WTC11 (cell line): ENCODE measurements at regions not wholly inside any gene's neighbourhood (a gene's known extent, or its start where the extent isn't known, plus 50 kb on each side); places are given as distances from the start of the nearest gene placed in this dataset.

Source experiments
- ATF1 ChIP-seq: sonication (generic); formaldehyde crosslinking; IDR thresholded peaks from 2 replicates; pipeline ENCODE4 v1.8.1; 2023; ENCODE audit warnings: mild to moderate bottlenecking, moderate library complexity, missing genetic modification reagents
- CREB1 ChIP-seq: sonication (generic); formaldehyde crosslinking; IDR thresholded peaks from 2 replicates; pipeline ENCODE4 v1.8.0; 2023; ENCODE audit warnings: mild to moderate bottlenecking, missing genetic modification reagents
- CREM ChIP-seq: sonication (generic); formaldehyde crosslinking; IDR thresholded peaks from 2 replicates; pipeline ENCODE4 v1.8.1; 2022; ENCODE audit warnings: mild to moderate bottlenecking, missing genetic modification reagents, moderate library complexity
- ESRRA ChIP-seq: sonication (generic); formaldehyde crosslinking; IDR thresholded peaks from 2 replicates; pipeline ENCODE4 v1.8.1; 2022; ENCODE audit warnings: mild to moderate bottlenecking, missing genetic modification reagents, borderline replicate concordance
- FOXJ3 ChIP-seq: sonication (generic); formaldehyde crosslinking; IDR thresholded peaks from 2 replicates; pipeline ENCODE4 v1.9.0; 2021; ENCODE audit warnings: missing genetic modification reagents, mild to moderate bottlenecking, borderline replicate concordance
- NR2C2 ChIP-seq: sonication (generic); formaldehyde crosslinking; IDR thresholded peaks from 2 replicates; pipeline ENCODE4 v1.8.0; 2022; ENCODE audit warnings: mild to moderate bottlenecking, missing genetic modification reagents
- ZNF219 ChIP-seq: sonication (generic); formaldehyde crosslinking; IDR thresholded peaks from 2 replicates; pipeline ENCODE4 v1.8.0; 2023; ENCODE audit warnings: missing genetic modification reagents, mild to moderate bottlenecking, borderline replicate concordance
- TF ChIP-seq, protein P1 (sequence below): fragments of 250-450 bp; sonication (Bioruptor Pico); IDR thresholded peaks from 2 replicates; pipeline ENCODE4 v1.9.0; 2021; ENCODE audit warnings: mild to moderate bottlenecking, borderline replicate concordance
- TF ChIP-seq, protein P2 (sequence below): sonication (generic); formaldehyde crosslinking; IDR thresholded peaks from 2 replicates; pipeline ENCODE4 v1.8.1; 2022; ENCODE audit warnings: missing genetic modification reagents, borderline replicate concordance
- TF ChIP-seq, protein P3 (sequence below): sonication (generic); formaldehyde crosslinking; IDR thresholded peaks from 2 replicates; pipeline ENCODE4 v1.8.0; 2023; ENCODE audit warnings: mild to moderate bottlenecking, missing genetic modification reagents
- TF ChIP-seq, protein P4 (sequence below): sonication (generic); formaldehyde crosslinking; IDR thresholded peaks from 2 replicates; pipeline ENCODE4 v1.8.0; 2023; ENCODE audit warnings: missing genetic modification reagents, mild to moderate bottlenecking, borderline replicate concordance
- TF ChIP-seq, protein P5 (sequence below): fragments of 200-600 bp; IDR thresholded peaks from 2 replicates; pipeline ENCODE4 v1.8.0; 2022; ENCODE audit warnings: antibody characterized with exemption

DNA sequence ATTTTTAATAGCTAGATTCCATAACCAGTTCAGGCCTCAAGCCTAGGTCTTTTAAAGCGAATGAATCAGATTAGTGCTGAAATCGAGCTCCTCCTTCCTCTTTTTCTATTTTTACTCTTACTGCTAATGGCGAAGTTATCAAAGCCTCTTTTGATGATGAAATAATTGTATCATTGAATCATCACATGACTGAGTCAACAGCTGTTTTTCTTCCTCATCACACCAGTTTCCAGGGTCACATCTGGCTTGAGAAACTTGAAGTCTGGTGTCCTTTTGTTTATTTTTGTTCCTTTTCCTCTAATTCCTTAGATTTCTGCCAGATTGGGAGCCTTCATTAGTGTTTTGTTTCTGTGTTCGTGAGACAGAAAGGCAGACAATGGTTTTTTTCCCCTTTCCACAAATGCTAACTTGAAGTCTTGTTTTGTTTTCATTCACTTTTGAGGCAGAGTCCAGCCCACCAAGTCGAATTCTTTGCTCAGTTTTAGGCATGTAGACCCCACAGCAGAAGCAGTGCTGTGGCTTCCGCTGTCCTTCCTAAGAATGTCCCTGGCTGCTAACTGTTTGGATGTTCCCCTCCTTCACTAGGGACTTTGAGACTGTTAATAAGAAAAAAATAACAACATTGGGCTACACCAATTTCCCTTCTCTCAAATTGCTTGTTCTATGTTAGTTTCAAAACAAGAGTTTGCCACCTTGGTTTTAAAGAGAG, 51.9 kb upstream of the FMOD start:
- TF ChIP-seq, protein P1, sequence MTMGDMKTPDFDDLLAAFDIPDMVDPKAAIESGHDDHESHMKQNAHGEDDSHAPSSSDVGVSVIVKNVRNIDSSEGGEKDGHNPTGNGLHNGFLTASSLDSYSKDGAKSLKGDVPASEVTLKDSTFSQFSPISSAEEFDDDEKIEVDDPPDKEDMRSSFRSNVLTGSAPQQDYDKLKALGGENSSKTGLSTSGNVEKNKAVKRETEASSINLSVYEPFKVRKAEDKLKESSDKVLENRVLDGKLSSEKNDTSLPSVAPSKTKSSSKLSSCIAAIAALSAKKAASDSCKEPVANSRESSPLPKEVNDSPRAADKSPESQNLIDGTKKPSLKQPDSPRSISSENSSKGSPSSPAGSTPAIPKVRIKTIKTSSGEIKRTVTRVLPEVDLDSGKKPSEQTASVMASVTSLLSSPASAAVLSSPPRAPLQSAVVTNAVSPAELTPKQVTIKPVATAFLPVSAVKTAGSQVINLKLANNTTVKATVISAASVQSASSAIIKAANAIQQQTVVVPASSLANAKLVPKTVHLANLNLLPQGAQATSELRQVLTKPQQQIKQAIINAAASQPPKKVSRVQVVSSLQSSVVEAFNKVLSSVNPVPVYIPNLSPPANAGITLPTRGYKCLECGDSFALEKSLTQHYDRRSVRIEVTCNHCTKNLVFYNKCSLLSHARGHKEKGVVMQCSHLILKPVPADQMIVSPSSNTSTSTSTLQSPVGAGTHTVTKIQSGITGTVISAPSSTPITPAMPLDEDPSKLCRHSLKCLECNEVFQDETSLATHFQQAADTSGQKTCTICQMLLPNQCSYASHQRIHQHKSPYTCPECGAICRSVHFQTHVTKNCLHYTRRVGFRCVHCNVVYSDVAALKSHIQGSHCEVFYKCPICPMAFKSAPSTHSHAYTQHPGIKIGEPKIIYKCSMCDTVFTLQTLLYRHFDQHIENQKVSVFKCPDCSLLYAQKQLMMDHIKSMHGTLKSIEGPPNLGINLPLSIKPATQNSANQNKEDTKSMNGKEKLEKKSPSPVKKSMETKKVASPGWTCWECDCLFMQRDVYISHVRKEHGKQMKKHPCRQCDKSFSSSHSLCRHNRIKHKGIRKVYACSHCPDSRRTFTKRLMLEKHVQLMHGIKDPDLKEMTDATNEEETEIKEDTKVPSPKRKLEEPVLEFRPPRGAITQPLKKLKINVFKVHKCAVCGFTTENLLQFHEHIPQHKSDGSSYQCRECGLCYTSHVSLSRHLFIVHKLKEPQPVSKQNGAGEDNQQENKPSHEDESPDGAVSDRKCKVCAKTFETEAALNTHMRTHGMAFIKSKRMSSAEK (CRISPR knock-in tag): no peak
- TF ChIP-seq, protein P2, sequence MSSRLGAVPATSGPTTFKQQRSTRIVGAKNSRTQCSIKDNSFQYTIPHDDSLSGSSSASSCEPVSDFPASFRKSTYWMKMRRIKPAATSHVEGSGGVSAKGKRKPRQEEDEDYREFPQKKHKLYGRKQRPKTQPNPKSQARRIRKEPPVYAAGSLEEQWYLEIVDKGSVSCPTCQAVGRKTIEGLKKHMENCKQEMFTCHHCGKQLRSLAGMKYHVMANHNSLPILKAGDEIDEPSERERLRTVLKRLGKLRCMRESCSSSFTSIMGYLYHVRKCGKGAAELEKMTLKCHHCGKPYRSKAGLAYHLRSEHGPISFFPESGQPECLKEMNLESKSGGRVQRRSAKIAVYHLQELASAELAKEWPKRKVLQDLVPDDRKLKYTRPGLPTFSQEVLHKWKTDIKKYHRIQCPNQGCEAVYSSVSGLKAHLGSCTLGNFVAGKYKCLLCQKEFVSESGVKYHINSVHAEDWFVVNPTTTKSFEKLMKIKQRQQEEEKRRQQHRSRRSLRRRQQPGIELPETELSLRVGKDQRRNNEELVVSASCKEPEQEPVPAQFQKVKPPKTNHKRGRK: no peak
- TF ChIP-seq NR2C2 (no peak), ESRRA (CRISPR knock-in tag) (no peak), ZNF219 (CRISPR knock-in tag) (no peak), CREB1 (CRISPR knock-in tag) (no peak), FOXJ3 (CRISPR knock-in tag) (no peak), ATF1 (CRISPR knock-in tag) (no peak), CREM (CRISPR knock-in tag) (no peak)
- TF ChIP-seq, protein P3, sequence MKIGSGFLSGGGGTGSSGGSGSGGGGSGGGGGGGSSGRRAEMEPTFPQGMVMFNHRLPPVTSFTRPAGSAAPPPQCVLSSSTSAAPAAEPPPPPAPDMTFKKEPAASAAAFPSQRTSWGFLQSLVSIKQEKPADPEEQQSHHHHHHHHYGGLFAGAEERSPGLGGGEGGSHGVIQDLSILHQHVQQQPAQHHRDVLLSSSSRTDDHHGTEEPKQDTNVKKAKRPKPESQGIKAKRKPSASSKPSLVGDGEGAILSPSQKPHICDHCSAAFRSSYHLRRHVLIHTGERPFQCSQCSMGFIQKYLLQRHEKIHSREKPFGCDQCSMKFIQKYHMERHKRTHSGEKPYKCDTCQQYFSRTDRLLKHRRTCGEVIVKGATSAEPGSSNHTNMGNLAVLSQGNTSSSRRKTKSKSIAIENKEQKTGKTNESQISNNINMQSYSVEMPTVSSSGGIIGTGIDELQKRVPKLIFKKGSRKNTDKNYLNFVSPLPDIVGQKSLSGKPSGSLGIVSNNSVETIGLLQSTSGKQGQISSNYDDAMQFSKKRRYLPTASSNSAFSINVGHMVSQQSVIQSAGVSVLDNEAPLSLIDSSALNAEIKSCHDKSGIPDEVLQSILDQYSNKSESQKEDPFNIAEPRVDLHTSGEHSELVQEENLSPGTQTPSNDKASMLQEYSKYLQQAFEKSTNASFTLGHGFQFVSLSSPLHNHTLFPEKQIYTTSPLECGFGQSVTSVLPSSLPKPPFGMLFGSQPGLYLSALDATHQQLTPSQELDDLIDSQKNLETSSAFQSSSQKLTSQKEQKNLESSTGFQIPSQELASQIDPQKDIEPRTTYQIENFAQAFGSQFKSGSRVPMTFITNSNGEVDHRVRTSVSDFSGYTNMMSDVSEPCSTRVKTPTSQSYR (CRISPR knock-in tag): no peak
- TF ChIP-seq, protein P4, sequence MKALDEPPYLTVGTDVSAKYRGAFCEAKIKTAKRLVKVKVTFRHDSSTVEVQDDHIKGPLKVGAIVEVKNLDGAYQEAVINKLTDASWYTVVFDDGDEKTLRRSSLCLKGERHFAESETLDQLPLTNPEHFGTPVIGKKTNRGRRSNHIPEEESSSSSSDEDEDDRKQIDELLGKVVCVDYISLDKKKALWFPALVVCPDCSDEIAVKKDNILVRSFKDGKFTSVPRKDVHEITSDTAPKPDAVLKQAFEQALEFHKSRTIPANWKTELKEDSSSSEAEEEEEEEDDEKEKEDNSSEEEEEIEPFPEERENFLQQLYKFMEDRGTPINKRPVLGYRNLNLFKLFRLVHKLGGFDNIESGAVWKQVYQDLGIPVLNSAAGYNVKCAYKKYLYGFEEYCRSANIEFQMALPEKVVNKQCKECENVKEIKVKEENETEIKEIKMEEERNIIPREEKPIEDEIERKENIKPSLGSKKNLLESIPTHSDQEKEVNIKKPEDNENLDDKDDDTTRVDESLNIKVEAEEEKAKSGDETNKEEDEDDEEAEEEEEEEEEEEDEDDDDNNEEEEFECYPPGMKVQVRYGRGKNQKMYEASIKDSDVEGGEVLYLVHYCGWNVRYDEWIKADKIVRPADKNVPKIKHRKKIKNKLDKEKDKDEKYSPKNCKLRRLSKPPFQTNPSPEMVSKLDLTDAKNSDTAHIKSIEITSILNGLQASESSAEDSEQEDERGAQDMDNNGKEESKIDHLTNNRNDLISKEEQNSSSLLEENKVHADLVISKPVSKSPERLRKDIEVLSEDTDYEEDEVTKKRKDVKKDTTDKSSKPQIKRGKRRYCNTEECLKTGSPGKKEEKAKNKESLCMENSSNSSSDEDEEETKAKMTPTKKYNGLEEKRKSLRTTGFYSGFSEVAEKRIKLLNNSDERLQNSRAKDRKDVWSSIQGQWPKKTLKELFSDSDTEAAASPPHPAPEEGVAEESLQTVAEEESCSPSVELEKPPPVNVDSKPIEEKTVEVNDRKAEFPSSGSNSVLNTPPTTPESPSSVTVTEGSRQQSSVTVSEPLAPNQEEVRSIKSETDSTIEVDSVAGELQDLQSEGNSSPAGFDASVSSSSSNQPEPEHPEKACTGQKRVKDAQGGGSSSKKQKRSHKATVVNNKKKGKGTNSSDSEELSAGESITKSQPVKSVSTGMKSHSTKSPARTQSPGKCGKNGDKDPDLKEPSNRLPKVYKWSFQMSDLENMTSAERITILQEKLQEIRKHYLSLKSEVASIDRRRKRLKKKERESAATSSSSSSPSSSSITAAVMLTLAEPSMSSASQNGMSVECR (CRISPR knock-in tag): no peak
- TF ChIP-seq, protein P5, sequence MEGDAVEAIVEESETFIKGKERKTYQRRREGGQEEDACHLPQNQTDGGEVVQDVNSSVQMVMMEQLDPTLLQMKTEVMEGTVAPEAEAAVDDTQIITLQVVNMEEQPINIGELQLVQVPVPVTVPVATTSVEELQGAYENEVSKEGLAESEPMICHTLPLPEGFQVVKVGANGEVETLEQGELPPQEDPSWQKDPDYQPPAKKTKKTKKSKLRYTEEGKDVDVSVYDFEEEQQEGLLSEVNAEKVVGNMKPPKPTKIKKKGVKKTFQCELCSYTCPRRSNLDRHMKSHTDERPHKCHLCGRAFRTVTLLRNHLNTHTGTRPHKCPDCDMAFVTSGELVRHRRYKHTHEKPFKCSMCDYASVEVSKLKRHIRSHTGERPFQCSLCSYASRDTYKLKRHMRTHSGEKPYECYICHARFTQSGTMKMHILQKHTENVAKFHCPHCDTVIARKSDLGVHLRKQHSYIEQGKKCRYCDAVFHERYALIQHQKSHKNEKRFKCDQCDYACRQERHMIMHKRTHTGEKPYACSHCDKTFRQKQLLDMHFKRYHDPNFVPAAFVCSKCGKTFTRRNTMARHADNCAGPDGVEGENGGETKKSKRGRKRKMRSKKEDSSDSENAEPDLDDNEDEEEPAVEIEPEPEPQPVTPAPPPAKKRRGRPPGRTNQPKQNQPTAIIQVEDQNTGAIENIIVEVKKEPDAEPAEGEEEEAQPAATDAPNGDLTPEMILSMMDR: no peak
